T-helper 17 cell (primary cell): ENCODE measurements at regions not wholly inside any gene's neighbourhood (a gene's known extent, or its start where the extent isn't known, plus 50 kb on each side); places are given as distances from the start of the nearest gene placed in this dataset.

ENCODE experiments used
- ATAC-seq: fragments of 150-1000 bp; cut with Tn5 transposase; 2 replicates; pipeline ENCODE4 v1.10.0; 2021; ENCODE audit warnings: mild to moderate bottlenecking, moderate library complexity
- DNase-seq, 3 donors: peaks; one replicate each; pipeline versions ENCODE4 v3.0.0 to v3.0.0-alpha.2; 2020 to 2021
- H3K9me3 ChIP-seq: one replicate; pipeline ENCODE4 v1.7.0; 2013; ENCODE audit warnings: low read length, mild to moderate bottlenecking; ENCODE audit not compliant: control insufficient read depth, poor library complexity, severe bottlenecking
- H3K27ac Mint-ChIP-seq: one replicate; pipeline ENCODE4 v1.8.0; 2022; ENCODE audit warnings: mild to moderate bottlenecking, moderate library complexity, mixed read lengths
- H3K27me3 Mint-ChIP-seq: one replicate; pipeline ENCODE4 v1.8.0; 2022; ENCODE audit warnings: mixed read lengths
- H3K36me3 Mint-ChIP-seq: one replicate; pipeline ENCODE4 v1.8.0; 2022; ENCODE audit warnings: low read depth, mixed read lengths
- H3K4me1 Mint-ChIP-seq: one replicate; pipeline ENCODE4 v1.8.0; 2022; ENCODE audit warnings: mild to moderate bottlenecking, mixed read lengths
- H3K4me3 Mint-ChIP-seq: one replicate; pipeline ENCODE4 v1.8.0; 2022; ENCODE audit warnings: mild to moderate bottlenecking, moderate library complexity, mixed read lengths

GRCh38 chr3:148026009-148026588, 616.9 kb downstream of the ZIC1 start:
- Mint-ChIP-seq H3K27ac (no peak overlapping the region), H3K36me3 (no peaks in the 10 kb centered on the region), H3K4me1 (no peaks in the 10 kb centered on the region), H3K27me3 (no peaks in the 10 kb centered on the region), H3K4me3 (no peak overlapping the region)
- no peak for ATAC-seq
- DNase-seq = no peak
- no peaks in the 10 kb centered on the region for H3K9me3 ChIP-seq

GRCh38 chr3:148030975-148031374, 621.8 kb downstream of the ZIC1 start:
- ATAC-seq (no peak), DNase-seq (no peak)
- no peak overlapping the region for H3K27ac Mint-ChIP-seq
- no peaks in the 10 kb centered on the region for H3K4me1 Mint-ChIP-seq
- H3K9me3 ChIP-seq = no peaks in the 10 kb centered on the region
- no peak overlapping the region for H3K4me3 Mint-ChIP-seq
- no peaks in the 10 kb centered on the region for H3K36me3 Mint-ChIP-seq
- no peaks in the 10 kb centered on the region for H3K27me3 Mint-ChIP-seq

- Mint-ChIP-seq H3K4me3 (no peak overlapping the region), H3K27me3 (no peaks in the 10 kb centered on the region), H3K36me3 (no peaks in the 10 kb centered on the region), H3K4me1 (no peaks in the 10 kb centered on the region), H3K27ac (no peak overlapping the region)
- no peak for DNase-seq
- ATAC-seq = no peak
- H3K9me3 ChIP-seq = no peaks in the 10 kb centered on the region
These were observed 625.2 kb downstream of the ZIC1 start for GRCh38 chr3:148034353-148034752.

- ATAC-seq = no peak
- no peak overlapping the region for H3K4me3 Mint-ChIP-seq
These were observed 627.2 kb downstream of the ZIC1 start for GRCh38 chr3:148036331-148036876.

GRCh38 chr3:148042663-148043445, 633.7 kb downstream of the ZIC1 start:
- H3K9me3 ChIP-seq = no peaks in the 10 kb centered on the region
- Mint-ChIP-seq H3K4me3 (no peak overlapping the region), H3K36me3 (no peaks in the 10 kb centered on the region), H3K27ac (no peak overlapping the region), H3K27me3 (no peaks in the 10 kb centered on the region), H3K4me1 (no peaks in the 10 kb centered on the region)
- ATAC-seq = no peak
- no peak for DNase-seq

More at GRCh38 chr3:148036331-148036876, 627.2 kb downstream of the ZIC1 start:
- no peak for DNase-seq
- H3K9me3 ChIP-seq = no peaks in the 10 kb centered on the region
- H3K27me3 Mint-ChIP-seq = no peaks in the 10 kb centered on the region
- H3K36me3 Mint-ChIP-seq = no peaks in the 10 kb centered on the region
- H3K4me1 Mint-ChIP-seq = no peaks in the 10 kb centered on the region
- H3K27ac Mint-ChIP-seq = no peak overlapping the region

- no peak for ATAC-seq
- no peak for DNase-seq
- no peak overlapping the region for H3K4me3 Mint-ChIP-seq
- H3K4me1 Mint-ChIP-seq = no peaks in the 10 kb centered on the region
- H3K27me3 Mint-ChIP-seq = no peaks in the 10 kb centered on the region
- H3K36me3 Mint-ChIP-seq = no peaks in the 10 kb centered on the region
- no peaks in the 10 kb centered on the region for H3K9me3 ChIP-seq
- H3K27ac Mint-ChIP-seq = no peak overlapping the region
These were observed 635.0 kb downstream of the ZIC1 start for GRCh38 chr3:148044151-148044550.

- H3K27me3 Mint-ChIP-seq = no peaks in the 10 kb centered on the region
- no peaks in the 10 kb centered on the region for H3K9me3 ChIP-seq
- DNase-seq (no peak), ATAC-seq (no peak)
- no peaks in the 10 kb centered on the region for H3K36me3 Mint-ChIP-seq
- H3K27ac Mint-ChIP-seq = no peak overlapping the region
- no peaks in the 10 kb centered on the region for H3K4me1 Mint-ChIP-seq
- no peak overlapping the region for H3K4me3 Mint-ChIP-seq
These were observed 642.7 kb upstream of the AGTR1 start for GRCh38 chr3:148054999-148055398.

- no peak for DNase-seq
- H3K9me3 ChIP-seq = no peaks in the 10 kb centered on the region
- no peak overlapping the region for H3K4me3 Mint-ChIP-seq
- no peak for ATAC-seq
- no peaks in the 10 kb centered on the region for H3K4me1 Mint-ChIP-seq
- no peaks in the 10 kb centered on the region for H3K36me3 Mint-ChIP-seq
- H3K27me3 Mint-ChIP-seq = no peaks in the 10 kb centered on the region
- no peak overlapping the region for H3K27ac Mint-ChIP-seq
These were observed 635.1 kb upstream of the AGTR1 start for GRCh38 chr3:148062590-148062989.

GRCh38 chr3:148066802-148067201, 630.9 kb upstream of the AGTR1 start:
- Mint-ChIP-seq H3K4me3 (no peak overlapping the region), H3K27ac (no peak overlapping the region), H3K36me3 (no peaks in the 10 kb centered on the region), H3K4me1 (no peaks in the 10 kb centered on the region), H3K27me3 (no peaks in the 10 kb centered on the region)
- DNase-seq = no peak
- no peak for ATAC-seq
- no peaks in the 10 kb centered on the region for H3K9me3 ChIP-seq

GRCh38 chr3:148068466-148068865, 629.2 kb upstream of the AGTR1 start:
- DNase-seq = no peak
- ATAC-seq = no peak
- Mint-ChIP-seq H3K27ac (no peak overlapping the region), H3K4me1 (no peaks in the 10 kb centered on the region), H3K4me3 (no peak overlapping the region), H3K36me3 (no peaks in the 10 kb centered on the region), H3K27me3 (no peaks in the 10 kb centered on the region)
- no peaks in the 10 kb centered on the region for H3K9me3 ChIP-seq

- DNase-seq (no peak), ATAC-seq (no peak)
- Mint-ChIP-seq H3K27ac (no peak overlapping the region), H3K4me3 (no peak overlapping the region), H3K36me3 (no peaks in the 10 kb centered on the region), H3K4me1 (no peaks in the 10 kb centered on the region), H3K27me3 (no peaks in the 10 kb centered on the region)
- H3K9me3 ChIP-seq = no peaks in the 10 kb centered on the region
These were observed 627.7 kb upstream of the AGTR1 start for GRCh38 chr3:148070041-148070440.

- H3K9me3 ChIP-seq = no peaks in the 10 kb centered on the region
- DNase-seq = no peak
- no peaks in the 10 kb centered on the region for H3K4me1 Mint-ChIP-seq
- H3K4me3 Mint-ChIP-seq = no peak overlapping the region
- no peaks in the 10 kb centered on the region for H3K27me3 Mint-ChIP-seq
- ATAC-seq = no peak
- no peak overlapping the region for H3K27ac Mint-ChIP-seq
- no peaks in the 10 kb centered on the region for H3K36me3 Mint-ChIP-seq
These were observed 623.8 kb upstream of the AGTR1 start for GRCh38 chr3:148073721-148074456.

- ATAC-seq (no peak), DNase-seq (no peak)
- Mint-ChIP-seq H3K4me1 (no peaks in the 10 kb centered on the region), H3K4me3 (no peak overlapping the region), H3K36me3 (no peaks in the 10 kb centered on the region), H3K27ac (no peak overlapping the region), H3K27me3 (no peaks in the 10 kb centered on the region)
- H3K9me3 ChIP-seq = no peaks in the 10 kb centered on the region
These were observed 622.8 kb upstream of the AGTR1 start for GRCh38 chr3:148074946-148075345.
